HEK293 (cell line): ENCODE measurements at regions not wholly inside any gene's neighbourhood (a gene's known extent, or its start where the extent isn't known, plus 50 kb on each side); places are given as distances from the start of the nearest gene placed in this dataset.

Experiments
- CTCF ChIA-PET: fragments of 350-600 bp; formaldehyde crosslinking; extraction: SDS; loops from one replicate; lab custom pipeline; 2021; ENCODE audit warnings: antibody characterized with exemption; lab: Yijun Ruan, JAX
- POLR2A ChIA-PET: fragments of 300-600 bp; formaldehyde crosslinking; extraction: SDS; loops from one replicate; lab custom pipeline; 2020; ENCODE audit warnings: antibody characterized with exemption, inconsistent platforms; lab: Yijun Ruan, JAX
- H3K27ac ChIP-seq: fragments of 200-500 bp; sonication (Bioruptor generic); 2 replicates; pipeline ENCODE4 v1.5.1; 2014; ENCODE audit warnings: low read depth, low read length, control low read depth, inconsistent platforms; ENCODE audit errors: extremely low read depth
- H3K36me3 ChIP-seq, 2 experiments: fragments of 200-500 bp in 1 of 2; sonication (Bioruptor generic) in 1 of 2; 1 replicate in 1 of 2; 2 replicates in 1 of 2; pipeline ENCODE4 v1.5.1; 2014 to 2017; ENCODE audit warnings: inconsistent platforms in 2 of 2, low read length in 2 of 2; ENCODE audit not compliant: control insufficient read depth in 2 of 2, insufficient read depth in 1 of 2
- H3K4me1 ChIP-seq: fragments of 200-500 bp; sonication (Bioruptor generic); 2 replicates; pipeline ENCODE4 v1.5.1; 2014; ENCODE audit warnings: mild to moderate bottlenecking, low read length, inconsistent platforms; ENCODE audit not compliant: control insufficient read depth, insufficient read depth
- H3K4me3 ChIP-seq: 2 replicates; pipeline ENCODE4 v1.5.1; 2011; ENCODE audit warnings: low read depth, mild to moderate bottlenecking, control low read depth, low read length, moderate library complexity
- H3K9me3 ChIP-seq: fragments of 200-500 bp; sonication (Bioruptor generic); 2 replicates; pipeline ENCODE4 v1.5.1; 2014; ENCODE audit warnings: low read depth, low read length, inconsistent platforms; ENCODE audit not compliant: control insufficient read depth, insufficient read depth
- EGR2 ChIP-seq: fragments of 450-650 bp; formaldehyde crosslinking; IDR thresholded peaks from 2 replicates; pipeline ENCODE4 v1.5.1; 2016; ENCODE audit warnings: low read depth, missing biosample characterization, missing genetic modification characterization
- GLI2 ChIP-seq: fragments of 450-650 bp; formaldehyde crosslinking; IDR thresholded peaks from 2 replicates; pipeline ENCODE4; 2017; ENCODE audit warnings: missing biosample characterization, missing genetic modification characterization, low read depth, borderline replicate concordance
- RBAK ChIP-seq: fragments of 450-650 bp; formaldehyde crosslinking; IDR thresholded peaks from 2 replicates; pipeline ENCODE4 v1.5.1; 2016; ENCODE audit warnings: missing biosample characterization, missing genetic modification characterization
- REPIN1 ChIP-seq: fragments of 450-650 bp; formaldehyde crosslinking; IDR thresholded peaks from 2 replicates; pipeline ENCODE4 v1.5.1; 2017; ENCODE audit warnings: missing biosample characterization, missing genetic modification characterization, low read depth
- WT1 ChIP-seq: fragments of 450-650 bp; formaldehyde crosslinking; IDR thresholded peaks from 2 replicates; pipeline ENCODE4 v1.5.1; 2016; ENCODE audit warnings: missing biosample characterization, missing genetic modification characterization
- YY2 ChIP-seq: fragments of 450-650 bp; formaldehyde crosslinking; IDR thresholded peaks from 2 replicates; pipeline ENCODE4 v1.5.1; 2016; ENCODE audit warnings: missing biosample characterization, missing genetic modification characterization
- ZIC2 ChIP-seq: fragments of 450-650 bp; formaldehyde crosslinking; IDR thresholded peaks from 2 replicates; pipeline ENCODE4 v1.5.1; 2016; ENCODE audit warnings: missing biosample characterization, missing genetic modification characterization
- ZNF10 ChIP-seq: fragments of 450-650 bp; formaldehyde crosslinking; IDR thresholded peaks from 2 replicates; pipeline ENCODE4 v1.5.1; 2017; ENCODE audit warnings: missing biosample characterization, missing genetic modification characterization
- ZNF140 ChIP-seq: fragments of 450-650 bp; formaldehyde crosslinking; IDR thresholded peaks from 2 replicates; pipeline ENCODE4 v1.5.1; 2016; ENCODE audit warnings: missing biosample characterization, missing genetic modification characterization
- ZNF155 ChIP-seq: fragments of 450-650 bp; formaldehyde crosslinking; IDR thresholded peaks from 2 replicates; pipeline ENCODE4 v1.5.1; 2016; ENCODE audit warnings: missing biosample characterization, missing genetic modification characterization
- ZNF2 ChIP-seq: fragments of 450-650 bp; formaldehyde crosslinking; IDR thresholded peaks from 2 replicates; pipeline ENCODE4 v1.5.1; 2016; ENCODE audit warnings: missing biosample characterization, missing genetic modification characterization
- ZNF223 ChIP-seq: fragments of 450-650 bp; formaldehyde crosslinking; IDR thresholded peaks from 2 replicates; pipeline ENCODE4 v1.5.1; 2016; ENCODE audit warnings: missing biosample characterization, missing genetic modification characterization
- ZNF501 ChIP-seq: fragments of 450-650 bp; formaldehyde crosslinking; IDR thresholded peaks from 2 replicates; pipeline ENCODE4 v1.5.1; 2016; ENCODE audit warnings: missing biosample characterization, missing genetic modification characterization
- ZNF549 ChIP-seq: fragments of 450-650 bp; IDR thresholded peaks from 2 replicates; pipeline ENCODE4 v1.5.1; 2018; ENCODE audit warnings: missing biosample characterization, missing genetic modification characterization, mild to moderate bottlenecking, inconsistent platforms, moderate library complexity
- ZNF701 ChIP-seq: fragments of 450-650 bp; formaldehyde crosslinking; IDR thresholded peaks from 2 replicates; pipeline ENCODE4 v1.5.1; 2016; ENCODE audit warnings: missing biosample characterization, missing genetic modification characterization
- ZNF768 ChIP-seq: fragments of 450-650 bp; formaldehyde crosslinking; IDR thresholded peaks from 2 replicates; pipeline ENCODE4 v1.5.1; 2018; ENCODE audit warnings: missing biosample characterization, mild to moderate bottlenecking, missing genetic modification characterization
- ZNF777 ChIP-seq: fragments of 450-650 bp; formaldehyde crosslinking; IDR thresholded peaks from 2 replicates; pipeline ENCODE4 v1.5.1; 2017; ENCODE audit warnings: missing biosample characterization, missing genetic modification characterization, borderline replicate concordance
- TF ChIP-seq, protein P1 (sequence below): fragments of 450-650 bp; formaldehyde crosslinking; conservative IDR thresholded peaks from 2 replicates; pipeline ENCODE4 v1.5.1; 2016; ENCODE audit warnings: low read depth, missing biosample characterization, missing genetic modification characterization
- TF ChIP-seq, protein P2 (sequence below): fragments of 450-650 bp; formaldehyde crosslinking; IDR thresholded peaks from 2 replicates; pipeline ENCODE4 v1.5.1; 2016; ENCODE audit warnings: missing biosample characterization, missing genetic modification characterization
- TF ChIP-seq, protein P3 (sequence below): fragments of 450-650 bp; formaldehyde crosslinking; IDR thresholded peaks from 2 replicates; pipeline ENCODE4 v1.5.1; 2016; ENCODE audit warnings: missing biosample characterization, missing genetic modification characterization
- TF ChIP-seq, protein P4 (sequence below): fragments of 450-650 bp; formaldehyde crosslinking; IDR thresholded peaks from 2 replicates; pipeline ENCODE4 v1.5.1; 2016; ENCODE audit warnings: missing biosample characterization, missing genetic modification characterization

DNA sequence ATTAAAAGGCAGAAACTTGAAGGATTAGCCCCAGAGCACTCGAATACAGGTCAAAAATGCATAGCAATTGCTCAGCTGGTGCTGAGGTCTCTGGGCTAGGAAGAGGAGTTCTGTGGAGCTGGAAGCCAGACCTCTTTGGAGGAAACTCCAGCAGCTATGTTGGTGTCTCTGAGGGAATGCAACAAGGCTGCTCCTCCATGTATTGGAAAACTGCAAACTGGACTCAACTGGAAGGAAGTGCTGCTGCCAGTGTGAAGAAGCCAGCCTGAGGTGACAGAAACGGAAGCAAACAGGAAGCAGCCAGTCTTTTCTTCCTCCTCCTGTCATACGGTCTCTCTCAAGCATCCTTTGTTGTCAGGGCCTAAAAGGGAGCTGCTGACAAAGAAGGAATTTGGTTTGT lies 233.4 kb upstream of the FGGY start:
- H3K36me3 ChIP-seq: no peaks in the 10 kb centered on the region
- TF ChIP-seq YY2 (no peak), ZNF155 (tag by site-specific recombination) (no peak), ZNF501 (tag by site-specific recombination) (no peak), ZIC2 (no peak), GLI2 (tag by site-specific recombination) (no peak), ZNF140 (tag by site-specific recombination) (no peak), WT1 (tag by site-specific recombination) (no peak), ZNF549 (tag by site-specific recombination) (no peak), EGR2 (tag by site-specific recombination) (no peak), ZNF10 (no peak), RBAK (tag by site-specific recombination) (no peak), ZNF223 (tag by site-specific recombination) (no peak), ZNF2 (tag by site-specific recombination) (no peak), ZNF701 (tag by site-specific recombination) (no peak)
- TF ChIP-seq, protein P1, sequence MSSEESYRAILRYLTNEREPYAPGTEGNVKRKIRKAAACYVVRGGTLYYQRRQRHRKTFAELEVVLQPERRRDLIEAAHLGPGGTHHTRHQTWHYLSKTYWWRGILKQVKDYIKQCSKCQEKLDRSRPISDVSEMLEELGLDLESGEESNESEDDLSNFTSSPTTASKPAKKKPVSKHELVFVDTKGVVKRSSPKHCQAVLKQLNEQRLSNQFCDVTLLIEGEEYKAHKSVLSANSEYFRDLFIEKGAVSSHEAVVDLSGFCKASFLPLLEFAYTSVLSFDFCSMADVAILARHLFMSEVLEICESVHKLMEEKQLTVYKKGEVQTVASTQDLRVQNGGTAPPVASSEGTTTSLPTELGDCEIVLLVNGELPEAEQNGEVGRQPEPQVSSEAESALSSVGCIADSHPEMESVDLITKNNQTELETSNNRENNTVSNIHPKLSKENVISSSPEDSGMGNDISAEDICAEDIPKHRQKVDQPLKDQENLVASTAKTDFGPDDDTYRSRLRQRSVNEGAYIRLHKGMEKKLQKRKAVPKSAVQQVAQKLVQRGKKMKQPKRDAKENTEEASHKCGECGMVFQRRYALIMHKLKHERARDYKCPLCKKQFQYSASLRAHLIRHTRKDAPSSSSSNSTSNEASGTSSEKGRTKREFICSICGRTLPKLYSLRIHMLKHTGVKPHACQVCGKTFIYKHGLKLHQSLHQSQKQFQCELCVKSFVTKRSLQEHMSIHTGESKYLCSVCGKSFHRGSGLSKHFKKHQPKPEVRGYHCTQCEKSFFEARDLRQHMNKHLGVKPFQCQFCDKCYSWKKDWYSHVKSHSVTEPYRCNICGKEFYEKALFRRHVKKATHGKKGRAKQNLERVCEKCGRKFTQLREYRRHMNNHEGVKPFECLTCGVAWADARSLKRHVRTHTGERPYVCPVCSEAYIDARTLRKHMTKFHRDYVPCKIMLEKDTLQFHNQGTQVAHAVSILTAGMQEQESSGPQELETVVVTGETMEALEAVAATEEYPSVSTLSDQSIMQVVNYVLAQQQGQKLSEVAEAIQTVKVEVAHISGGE (tag by site-specific recombination): no peak
- TF ChIP-seq, protein P2, sequence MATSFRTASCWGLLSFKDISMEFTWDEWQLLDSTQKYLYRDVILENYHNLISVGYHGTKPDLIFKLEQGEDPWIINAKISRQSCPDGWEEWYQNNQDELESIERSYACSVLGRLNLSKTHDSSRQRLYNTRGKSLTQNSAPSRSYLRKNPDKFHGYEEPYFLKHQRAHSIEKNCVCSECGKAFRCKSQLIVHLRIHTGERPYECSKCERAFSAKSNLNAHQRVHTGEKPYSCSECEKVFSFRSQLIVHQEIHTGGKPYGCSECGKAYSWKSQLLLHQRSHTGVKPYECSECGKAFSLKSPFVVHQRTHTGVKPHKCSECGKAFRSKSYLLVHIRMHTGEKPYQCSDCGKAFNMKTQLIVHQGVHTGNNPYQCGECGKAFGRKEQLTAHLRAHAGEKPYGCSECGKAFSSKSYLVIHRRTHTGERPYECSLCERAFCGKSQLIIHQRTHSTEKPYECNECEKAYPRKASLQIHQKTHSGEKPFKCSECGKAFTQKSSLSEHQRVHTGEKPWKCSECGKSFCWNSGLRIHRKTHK: no peak
- POLR2A ChIA-PET: interaction anchor here (1.1 kb wide), 1 partner anchor 280 kb away, joined by 3 read pairs; the partner anchor contains the start of gene JUN
- no peak overlapping the region for H3K4me3 ChIP-seq
- no peaks in the 10 kb centered on the region for H3K9me3 ChIP-seq
- CTCF ChIA-PET: no interaction called here
- peaks cover 5% of the 10 kb centered on the region; the same call in 1 of the 2 replicates for H3K4me1 ChIP-seq
- no peak overlapping the region for H3K27ac ChIP-seq

DNA sequence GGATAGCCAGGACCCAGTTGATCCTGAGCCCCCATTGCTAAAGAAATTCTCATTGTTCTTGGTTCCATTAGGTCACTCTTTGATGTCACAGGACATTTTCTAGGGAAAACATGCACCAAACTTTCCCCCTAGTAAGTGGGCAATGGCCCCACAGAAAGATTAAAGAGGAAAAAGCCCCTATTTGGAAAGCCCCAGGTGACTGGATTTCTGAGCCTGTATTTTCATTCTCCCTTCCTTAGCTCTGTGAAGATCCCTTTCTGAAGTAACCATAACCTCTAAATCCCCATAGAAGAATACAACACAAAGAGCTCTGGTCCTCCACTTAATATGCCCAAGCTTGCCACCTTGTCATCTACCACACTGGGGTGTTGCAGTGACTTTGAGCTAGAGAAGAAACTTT lies 232.3 kb upstream of the FGGY start:
- ChIA-PET CTCF (interaction anchor here (0.7 to 0.9 kb wide), 2 partner anchors 19 to 226 kb away, joined by 3 to 4 read pairs; no protein-coding TSS in a partner anchor), POLR2A (interaction anchor here (1.5 kb wide), 1 partner anchor 20 kb away, joined by 3 read pairs; no protein-coding TSS in a partner anchor)
- Histone ChIP-seq H3K4me3 (no peak overlapping the region), H3K9me3 (no peaks in the 10 kb centered on the region), H3K27ac (no peak overlapping the region), H3K36me3 (no peaks in the 10 kb centered on the region)
- no peak for TF ChIP-seq ZNF768 (tag by site-specific recombination)
- TF ChIP-seq, protein P3, sequence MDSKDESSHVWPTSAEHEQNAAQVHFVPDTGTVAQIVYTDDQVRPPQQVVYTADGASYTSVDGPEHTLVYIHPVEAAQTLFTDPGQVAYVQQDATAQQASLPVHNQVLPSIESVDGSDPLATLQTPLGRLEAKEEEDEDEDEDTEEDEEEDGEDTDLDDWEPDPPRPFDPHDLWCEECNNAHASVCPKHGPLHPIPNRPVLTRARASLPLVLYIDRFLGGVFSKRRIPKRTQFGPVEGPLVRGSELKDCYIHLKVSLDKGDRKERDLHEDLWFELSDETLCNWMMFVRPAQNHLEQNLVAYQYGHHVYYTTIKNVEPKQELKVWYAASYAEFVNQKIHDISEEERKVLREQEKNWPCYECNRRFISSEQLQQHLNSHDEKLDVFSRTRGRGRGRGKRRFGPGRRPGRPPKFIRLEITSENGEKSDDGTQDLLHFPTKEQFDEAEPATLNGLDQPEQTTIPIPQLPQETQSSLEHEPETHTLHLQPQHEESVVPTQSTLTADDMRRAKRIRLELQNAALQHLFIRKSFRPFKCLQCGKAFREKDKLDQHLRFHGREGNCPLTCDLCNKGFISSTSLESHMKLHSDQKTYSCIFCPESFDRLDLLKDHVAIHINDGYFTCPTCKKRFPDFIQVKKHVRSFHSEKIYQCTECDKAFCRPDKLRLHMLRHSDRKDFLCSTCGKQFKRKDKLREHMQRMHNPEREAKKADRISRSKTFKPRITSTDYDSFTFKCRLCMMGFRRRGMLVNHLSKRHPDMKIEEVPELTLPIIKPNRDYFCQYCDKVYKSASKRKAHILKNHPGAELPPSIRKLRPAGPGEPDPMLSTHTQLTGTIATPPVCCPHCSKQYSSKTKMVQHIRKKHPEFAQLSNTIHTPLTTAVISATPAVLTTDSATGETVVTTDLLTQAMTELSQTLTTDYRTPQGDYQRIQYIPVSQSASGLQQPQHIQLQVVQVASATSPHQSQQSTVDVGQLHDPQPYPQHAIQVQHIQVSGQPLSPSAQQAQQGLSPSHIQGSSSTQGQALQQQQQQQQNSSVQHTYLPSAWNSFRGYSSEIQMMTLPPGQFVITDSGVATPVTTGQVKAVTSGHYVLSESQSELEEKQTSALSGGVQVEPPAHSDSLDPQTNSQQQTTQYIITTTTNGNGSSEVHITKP (tag by site-specific recombination): no peak
- no peak for TF ChIP-seq REPIN1
- TF ChIP-seq, protein P4, sequence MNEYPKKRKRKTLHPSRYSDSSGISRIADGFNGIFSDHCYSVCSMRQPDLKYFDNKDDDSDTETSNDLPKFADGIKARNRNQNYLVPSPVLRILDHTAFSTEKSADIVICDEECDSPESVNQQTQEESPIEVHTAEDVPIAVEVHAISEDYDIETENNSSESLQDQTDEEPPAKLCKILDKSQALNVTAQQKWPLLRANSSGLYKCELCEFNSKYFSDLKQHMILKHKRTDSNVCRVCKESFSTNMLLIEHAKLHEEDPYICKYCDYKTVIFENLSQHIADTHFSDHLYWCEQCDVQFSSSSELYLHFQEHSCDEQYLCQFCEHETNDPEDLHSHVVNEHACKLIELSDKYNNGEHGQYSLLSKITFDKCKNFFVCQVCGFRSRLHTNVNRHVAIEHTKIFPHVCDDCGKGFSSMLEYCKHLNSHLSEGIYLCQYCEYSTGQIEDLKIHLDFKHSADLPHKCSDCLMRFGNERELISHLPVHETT: no peak
- no peak for TF ChIP-seq ZNF777 (tag by site-specific recombination)
- no peak for TF ChIP-seq ZNF155 (tag by site-specific recombination)
- TF ChIP-seq, all 188 proteins: peak for 0
- H3K4me1 ChIP-seq: peaks cover 5% of the 10 kb centered on the region; the same call in 1 of the 2 replicates
